22Rv1 (cell line): ENCODE measurements at regions not wholly inside any gene's neighbourhood (a gene's known extent, or its start where the extent isn't known, plus 50 kb on each side); places are given as distances from the start of the nearest gene placed in this dataset.
"Not testable (repeated sequence)": the region's sequence is repeated elsewhere in the genome, so short reads cannot be mapped to it uniquely, and the experiment has no call there.

Experiments used
- H3K27ac ChIP-seq: fragments of 450-650 bp; 2 replicates; pipeline ENCODE4 v1.5.1; 2017
- CTCF ChIP-seq: fragments of 450-650 bp; IDR thresholded peaks from 2 replicates; pipeline ENCODE4 v1.5.1; 2017; ENCODE audit warnings: mild to moderate bottlenecking
- ZFX ChIP-seq: fragments of 450-650 bp; IDR thresholded peaks from 2 replicates; pipeline ENCODE4 v1.6.1; 2017; ENCODE audit warnings: antibody characterized with exemption, borderline replicate concordance

GRCh38 chr5:143521846-143522400 is 118.4 kb upstream of the NR3C1 start:
- TF ChIP-seq ZFX (no peak), CTCF (no peak)
- H3K27ac ChIP-seq, result no peak overlapping the region

GRCh38 chr5:143521141-143521540 is 117.7 kb upstream of the NR3C1 start:
- TF ChIP-seq ZFX, result no peak
- TF ChIP-seq CTCF, result no peak
- no peak overlapping the region for H3K27ac ChIP-seq

- H3K27ac ChIP-seq, result not testable (repeated sequence)
These were observed 115.7 kb upstream of the NR3C1 start for GRCh38 chr5:143519215-143519614.

GRCh38 chr5:143517824-143518223 is 114.3 kb upstream of the NR3C1 start:
- not testable (repeated sequence) for H3K27ac ChIP-seq

GRCh38 chr5:143516249-143516648 is 112.8 kb upstream of the NR3C1 start:
- TF ChIP-seq ZFX (no peak), CTCF (no peak)
- no peak overlapping the region for H3K27ac ChIP-seq

GRCh38 chr5:143515829-143516228 is 112.3 kb upstream of the NR3C1 start:
- TF ChIP-seq CTCF (no peak), ZFX (no peak)
- H3K27ac ChIP-seq, result no peak overlapping the region

- no peak overlapping the region for H3K27ac ChIP-seq
These were observed 111.3 kb upstream of the NR3C1 start for GRCh38 chr5:143514616-143515335.

GRCh38 chr5:143513720-143514119 is 110.2 kb upstream of the NR3C1 start:
- TF ChIP-seq ZFX (no peak), CTCF (no peak)
- no peak overlapping the region for H3K27ac ChIP-seq

More at GRCh38 chr5:143514616-143515335, 111.3 kb upstream of the NR3C1 start:
- no peak for TF ChIP-seq CTCF
- TF ChIP-seq ZFX, result no peak
